Progenitor cell of endocrine pancreas (in vitro differentiated cells): ENCODE measurements at regions not wholly inside any gene's neighbourhood (a gene's known extent, or its start where the extent isn't known, plus 50 kb on each side); places are given as distances from the start of the nearest gene placed in this dataset.

Experiments used
- DNase-seq: peaks from one replicate; pipeline ENCODE4 v3.0.0; 2021; ENCODE audit warnings: low spot score; ENCODE audit not compliant: unreplicated experiment
- H3K27ac Mint-ChIP-seq: 2 replicates; pipeline ENCODE4 v1.8.0; 2021; ENCODE audit warnings: mild to moderate bottlenecking, moderate library complexity, mixed read lengths
- H3K27me3 Mint-ChIP-seq: 2 replicates; pipeline ENCODE4 v1.8.0; 2021; ENCODE audit warnings: mixed read lengths
- H3K36me3 Mint-ChIP-seq: 2 replicates; pipeline ENCODE4 v1.8.0; 2022; ENCODE audit warnings: mixed read lengths; ENCODE audit not compliant: insufficient read depth
- H3K4me1 Mint-ChIP-seq: 2 replicates; pipeline ENCODE4 v1.8.0; 2021; ENCODE audit warnings: low read depth, mixed read lengths
- H3K4me3 Mint-ChIP-seq: 2 replicates; pipeline ENCODE4 v1.8.0; 2021; ENCODE audit warnings: low read depth, mild to moderate bottlenecking, moderate library complexity, mixed read lengths
- H3K9me3 Mint-ChIP-seq: 2 replicates; pipeline ENCODE4 v1.8.0; 2021; ENCODE audit warnings: low read depth, mixed read lengths
- CTCF ChIP-seq: fragments of 200-600 bp; sonication (generic); IDR thresholded peaks from one replicate; pipeline ENCODE4 v1.5.0; 2021; ENCODE audit warnings: antibody characterized with exemption, mild to moderate bottlenecking; ENCODE audit not compliant: unreplicated experiment

- peak; percentile 38 for DNase-seq
- Mint-ChIP-seq H3K4me3 (peak overlapping the region; percentile 79), H3K27ac (peak overlapping the region; percentile 76), H3K27me3 (no peaks in the 10 kb centered on the region), H3K4me1 (peaks cover 9% of the 10 kb centered on the region), H3K36me3 (no peaks in the 10 kb centered on the region), H3K9me3 (peaks cover 17% of the 10 kb centered on the region)
- no peak for TF ChIP-seq CTCF
Observed at GRCh38 chrX:9342561-9343051, 122.3 kb upstream of the TBL1X start.

- no peak overlapping the region for H3K27ac Mint-ChIP-seq
- no peak overlapping the region for H3K4me3 Mint-ChIP-seq
- no peaks in the 10 kb centered on the region for H3K27me3 Mint-ChIP-seq
- H3K9me3 Mint-ChIP-seq = peaks cover 13% of the 10 kb centered on the region
- TF ChIP-seq CTCF = no peak
- no peak for DNase-seq
- peaks cover 7% of the 10 kb centered on the region for H3K4me1 Mint-ChIP-seq
- H3K36me3 Mint-ChIP-seq = no peaks in the 10 kb centered on the region
Observed at GRCh38 chrX:9343971-9344370, 120.9 kb upstream of the TBL1X start.

- no peaks in the 10 kb centered on the region for H3K27me3 Mint-ChIP-seq
- no peak overlapping the region for H3K4me3 Mint-ChIP-seq
- H3K9me3 Mint-ChIP-seq = peaks cover 10% of the 10 kb centered on the region
- H3K4me1 Mint-ChIP-seq = peaks cover 7% of the 10 kb centered on the region
- no peak for TF ChIP-seq CTCF
- no peaks in the 10 kb centered on the region for H3K36me3 Mint-ChIP-seq
- no peak for DNase-seq
- H3K27ac Mint-ChIP-seq = no peak overlapping the region
Observed at GRCh38 chrX:9345957-9346356, 118.9 kb upstream of the TBL1X start.

GRCh38 chrX:9349572-9350494 lies 115.0 kb upstream of the TBL1X start:
- Mint-ChIP-seq H3K27ac (no peak overlapping the region), H3K4me1 (peaks cover 2% of the 10 kb centered on the region), H3K4me3 (no peak overlapping the region), H3K27me3 (no peaks in the 10 kb centered on the region), H3K9me3 (peaks cover 22% of the 10 kb centered on the region), H3K36me3 (no peaks in the 10 kb centered on the region)
- DNase-seq = no peak
- no peak for TF ChIP-seq CTCF

- H3K4me1 Mint-ChIP-seq = peaks cover 5% of the 10 kb centered on the region
- no peak overlapping the region for H3K27ac Mint-ChIP-seq
- DNase-seq = no peak
- H3K27me3 Mint-ChIP-seq = no peaks in the 10 kb centered on the region
- H3K4me3 Mint-ChIP-seq = no peak overlapping the region
- TF ChIP-seq CTCF = no peak
- H3K36me3 Mint-ChIP-seq = no peaks in the 10 kb centered on the region
- peaks cover 23% of the 10 kb centered on the region for H3K9me3 Mint-ChIP-seq
Observed at GRCh38 chrX:9351126-9351525, 113.7 kb upstream of the TBL1X start.
